ENCODE measurements at regions not wholly inside any gene's neighbourhood (a gene's known extent, or its start where the extent isn't known, plus 50 kb on each side); places are given as distances from the start of the nearest gene placed in this dataset.

DNA sequence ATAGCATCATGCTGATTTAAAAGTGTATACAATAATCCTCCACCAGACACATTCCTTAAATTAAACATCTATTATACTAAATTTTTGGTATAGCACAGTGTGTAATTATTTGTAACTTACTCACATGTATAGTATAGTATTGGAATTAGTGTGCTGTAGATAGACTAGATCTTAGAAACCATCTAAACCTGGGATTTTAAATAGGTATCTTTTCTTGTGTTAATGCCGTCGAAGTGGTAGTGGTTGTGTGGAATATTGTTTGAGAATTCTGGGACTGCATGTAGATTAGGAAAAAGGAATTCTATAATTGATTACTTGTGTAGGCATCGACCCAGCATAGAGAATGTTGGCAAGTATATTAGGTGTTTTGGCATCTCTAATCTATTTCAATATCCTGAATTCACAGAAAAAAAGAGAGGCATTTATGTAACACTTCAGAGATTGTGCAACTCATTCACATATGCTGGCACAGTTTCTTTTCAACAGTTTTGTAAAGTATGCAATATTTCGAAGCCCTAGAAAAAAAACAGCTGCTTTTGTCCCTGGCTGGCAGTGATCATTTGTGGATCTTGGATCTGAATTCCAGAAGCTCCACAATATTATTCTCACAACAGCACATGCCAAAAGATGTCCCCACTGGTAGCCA is 145.5 kb upstream of the AGR3 start:
- intact Hi-C loops (cut with micrococcal nuclease) = no loop called here
- no peaks in the 10 kb centered on the region for H3K79me2 ChIP-seq (ENCODE audit: control insufficient read depth, insufficient read depth, low read length)
- TF ChIP-seq EZH2 (IDR thresholded peaks at IDR 0.05; ENCODE audit: borderline replicate concordance, insufficient read depth, low read depth, low read length, poor library complexity, severe bottlenecking) (no peak), CTCF (IDR thresholded peaks at IDR 0.05) (no peak)
- ChIA-PET CTCF (no interaction called here), POLR2A (no interaction called here)
- no peaks in the 10 kb centered on the region for H3K36me3 ChIP-seq (replicated peaks in 1 of 2; ENCODE audit: control extremely low read depth in 1 of 2, control insufficient read depth in 1 of 2, extremely low read depth in 1 of 2, insufficient read depth in 2 of 2, low read length in 1 of 2)
- no peaks in the 10 kb centered on the region for H4K20me1 ChIP-seq (ENCODE audit: control insufficient read depth, insufficient read depth, low read length, poor library complexity, severe bottlenecking)
- no peak overlapping the region for H3K4me2 ChIP-seq (replicated peaks; ENCODE audit: low read depth, low read length, poor library complexity, severe bottlenecking)
- peaks cover 9% of the 10 kb centered on the region for H3K4me1 Mint-ChIP-seq
- no peak overlapping the region for H3K27ac Mint-ChIP-seq
- ATAC-seq (ENCODE audit: low read depth) (no peak), DNase-seq (no peak)
- H3K9me3 Mint-ChIP-seq (ENCODE audit: insufficient read depth) = peaks cover 3% of the 10 kb centered on the region
- H3K27ac ChIP-seq (ENCODE audit: low read length in 2 of 2) = no peak overlapping the region
- no peak overlapping the region for H3K4me3 Mint-ChIP-seq
- H2AFZ ChIP-seq (ENCODE audit: insufficient read depth, low read depth, low read length, poor library complexity, severe bottlenecking) = no peak overlapping the region
- no peaks in the 10 kb centered on the region for H3K9me3 ChIP-seq (ENCODE audit: control extremely low read depth in 1 of 3, control insufficient read depth in 2 of 3, insufficient read depth in 1 of 3, low read length in 2 of 3)
- H3K9ac ChIP-seq (ENCODE audit: low read length) = no peak overlapping the region
- H3K4me1 ChIP-seq (ENCODE audit: control insufficient read depth in 2 of 2, insufficient read depth in 2 of 2, low read length in 2 of 2) = peaks cover 4 to 5% of the 10 kb centered on the region in 2 donors
- H3K27me3 Mint-ChIP-seq = no peaks in the 10 kb centered on the region
- no peak overlapping the region for H3K4me3 ChIP-seq (ENCODE audit: control extremely low read depth in 1 of 5, extremely low read depth in 1 of 5, insufficient read depth in 1 of 5, low read depth in 2 of 5, low read length in 4 of 5)
- H3K27me3 ChIP-seq (replicated peaks in 1 of 4; ENCODE audit: control extremely low read depth in 1 of 4, control insufficient read depth in 3 of 4, insufficient read depth in 4 of 4, low read length in 3 of 4) = no peaks in the 10 kb centered on the region
- WGBS (ENCODE audit: insufficient coverage) = no CpG with 5 or more reads among the region's 4 CpGs

DNA sequence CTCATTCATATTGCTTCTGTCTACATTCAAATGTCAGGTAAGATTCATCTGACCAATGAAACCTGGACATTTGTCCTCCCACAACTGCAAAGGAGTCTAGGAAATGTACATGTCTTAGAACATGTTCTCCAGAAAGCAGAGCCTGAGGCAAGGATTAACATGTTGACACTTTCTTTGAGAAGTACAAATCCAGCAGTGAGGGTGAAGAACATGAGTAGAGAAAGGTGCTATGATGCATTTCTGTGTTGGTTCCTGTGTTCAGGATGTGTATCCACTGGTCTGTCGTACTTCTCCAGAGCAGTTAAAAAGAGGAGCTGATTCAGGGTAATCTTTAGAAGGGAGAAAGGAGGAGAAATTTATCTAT is 146.0 kb upstream of the AGR3 start:
- Mint-ChIP-seq H3K27me3 (no peaks in the 10 kb centered on the region), H3K4me3 (no peak overlapping the region), H3K4me1 (peaks cover 9% of the 10 kb centered on the region), H3K9me3 (ENCODE audit: insufficient read depth) (peaks cover 3% of the 10 kb centered on the region), H3K27ac (no peak overlapping the region)
- TF ChIP-seq EZH2 (IDR thresholded peaks at IDR 0.05; ENCODE audit: borderline replicate concordance, insufficient read depth, low read depth, low read length, poor library complexity, severe bottlenecking) (no peak), CTCF (IDR thresholded peaks at IDR 0.05) (no peak)
- Histone ChIP-seq H3K9ac (ENCODE audit: low read length) (no peak overlapping the region), H3K36me3 (replicated peaks in 1 of 2; ENCODE audit: control extremely low read depth in 1 of 2, control insufficient read depth in 1 of 2, extremely low read depth in 1 of 2, insufficient read depth in 2 of 2, low read length in 1 of 2) (no peaks in the 10 kb centered on the region), H3K4me2 (replicated peaks; ENCODE audit: low read depth, low read length, poor library complexity, severe bottlenecking) (no peak overlapping the region), H3K9me3 (ENCODE audit: control extremely low read depth in 1 of 3, control insufficient read depth in 2 of 3, insufficient read depth in 1 of 3, low read length in 2 of 3) (no peaks in the 10 kb centered on the region), H3K27me3 (replicated peaks in 1 of 4; ENCODE audit: control extremely low read depth in 1 of 4, control insufficient read depth in 3 of 4, insufficient read depth in 4 of 4, low read length in 3 of 4) (no peaks in the 10 kb centered on the region), H2AFZ (ENCODE audit: insufficient read depth, low read depth, low read length, poor library complexity, severe bottlenecking) (no peak overlapping the region), H3K4me3 (ENCODE audit: control extremely low read depth in 1 of 5, extremely low read depth in 1 of 5, insufficient read depth in 1 of 5, low read depth in 2 of 5, low read length in 4 of 5) (no peak overlapping the region), H3K79me2 (ENCODE audit: control insufficient read depth, insufficient read depth, low read length) (no peaks in the 10 kb centered on the region), H3K4me1 (ENCODE audit: control insufficient read depth in 2 of 2, insufficient read depth in 2 of 2, low read length in 2 of 2) (peaks cover 4 to 5% of the 10 kb centered on the region in 2 donors), H4K20me1 (ENCODE audit: control insufficient read depth, insufficient read depth, low read length, poor library complexity, severe bottlenecking) (no peaks in the 10 kb centered on the region), H3K27ac (ENCODE audit: low read length in 2 of 2) (no peak overlapping the region)
- no CpG with 5 or more reads among the region's 1 CpG for WGBS (ENCODE audit: insufficient coverage)
- ChIA-PET CTCF (no interaction called here), POLR2A (no interaction called here)
- ATAC-seq (ENCODE audit: low read depth) (no peak), DNase-seq (no peak)
- intact Hi-C loops (cut with micrococcal nuclease) = no loop called here

All from B cell (primary cell).